HG03159 (cell line): ENCODE measurements at regions not wholly inside any gene's neighbourhood (a gene's known extent, or its start where the extent isn't known, plus 50 kb on each side); places are given as distances from the start of the nearest gene placed in this dataset.
"Not testable (repeated sequence)": the region's sequence is repeated elsewhere in the genome, so short reads cannot be mapped to it uniquely, and the experiment has no call there.

Experiments used
- ATAC-seq: cut with Tn5 transposase; IDR thresholded peaks from one replicate; pipeline ENCODE4 v1.9.1; 2021; ENCODE audit warnings: mild to moderate bottlenecking, moderate library complexity; ENCODE audit not compliant: unreplicated experiment

DNA sequence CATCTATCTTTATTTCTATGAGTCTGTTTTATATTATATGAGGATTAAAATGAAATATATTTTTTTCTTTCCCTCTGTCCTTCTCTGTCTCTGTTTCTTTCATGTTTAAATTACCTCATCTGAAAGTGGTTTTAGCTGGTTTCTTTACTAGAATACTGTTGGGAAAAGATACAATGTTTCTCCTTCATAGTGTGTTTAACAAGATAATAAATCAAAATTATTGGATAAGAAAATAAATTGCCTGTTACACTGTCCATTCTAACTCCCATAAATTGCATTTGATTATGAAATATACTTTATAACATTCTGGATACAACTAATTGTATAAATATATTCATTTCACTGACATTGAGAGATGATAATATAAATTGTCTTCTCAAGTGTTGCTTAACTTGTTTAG, 1168.0 kb downstream of the PLA2G4A start:
- ATAC-seq: no peak

DNA sequence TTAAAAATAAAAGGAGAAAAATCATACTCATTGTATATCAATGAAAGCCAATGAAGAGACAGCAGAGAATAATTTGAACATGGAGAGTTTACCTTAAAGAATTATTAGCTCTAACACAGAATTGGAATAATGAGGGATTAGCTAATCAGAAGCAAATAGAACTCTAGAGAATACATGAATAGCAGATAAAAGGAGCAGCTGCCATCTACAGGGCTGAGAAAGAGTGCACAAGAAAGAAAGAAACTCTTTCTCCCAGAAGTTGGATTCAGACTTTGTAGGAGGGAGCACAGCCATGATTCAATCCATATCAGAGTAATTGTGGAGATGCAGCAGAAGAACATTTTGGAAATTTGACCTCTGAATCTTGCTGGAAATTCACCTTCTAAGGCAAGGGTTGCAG, 1171.2 kb downstream of the PLA2G4A start:
- ATAC-seq: no peak

DNA sequence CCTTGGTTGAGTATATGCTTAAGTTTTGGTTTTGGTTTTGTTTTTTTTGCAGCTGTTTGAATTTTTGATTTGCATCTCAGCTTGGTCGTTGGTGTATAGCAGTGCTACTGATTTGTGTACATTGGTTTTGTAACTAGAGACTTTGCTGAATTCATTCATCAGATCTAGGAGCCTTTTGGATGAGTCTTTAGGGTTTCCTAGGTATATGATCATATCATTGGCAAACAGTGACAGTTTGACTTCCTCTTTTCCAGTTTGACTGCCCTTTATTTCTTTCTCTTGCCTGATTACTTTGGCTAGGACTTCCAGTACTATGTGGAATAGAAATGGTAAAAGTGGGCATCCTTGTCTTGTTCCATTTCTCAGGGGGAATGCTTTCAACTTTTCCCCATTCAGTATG, 1174.9 kb downstream of the PLA2G4A start:
- not testable (repeated sequence) for ATAC-seq

DNA sequence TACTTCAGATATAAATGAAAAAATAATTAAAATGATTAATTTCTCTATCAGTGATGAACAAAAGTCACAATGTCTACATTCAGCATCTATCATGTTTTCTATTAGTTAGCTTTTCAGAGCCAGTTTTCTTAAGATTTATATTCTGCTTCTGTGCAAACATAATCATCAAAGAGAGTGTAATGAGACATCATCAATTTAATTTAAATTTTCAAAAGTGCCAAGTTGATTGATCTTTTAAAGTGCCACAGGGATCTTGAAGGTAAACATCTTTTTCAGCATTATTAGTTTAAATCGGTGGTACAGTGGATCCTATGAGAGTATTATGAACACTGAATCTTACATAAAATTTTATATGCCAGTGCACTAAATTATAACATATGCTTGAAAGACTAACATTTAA, 1176.1 kb downstream of the PLA2G4A start:
- ATAC-seq: no peak

DNA sequence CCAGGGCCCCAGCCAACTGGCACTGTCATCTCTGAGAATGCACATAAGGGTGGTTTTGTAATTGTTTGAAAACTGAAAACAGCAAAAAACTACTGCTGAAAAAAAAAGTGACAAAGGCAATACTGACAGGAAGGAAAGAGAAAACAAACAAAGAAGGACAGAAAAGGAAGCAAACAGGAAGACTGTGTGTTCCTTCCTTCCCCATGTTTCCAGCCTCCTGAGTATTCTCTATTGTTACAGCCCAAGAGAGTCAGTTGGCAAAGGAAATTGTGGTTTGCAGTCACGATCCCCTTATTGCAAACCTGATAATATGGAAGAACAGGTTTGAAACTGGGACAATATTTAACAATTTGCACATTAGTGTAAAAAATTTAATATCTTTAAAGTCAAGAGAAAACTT, 1177.6 kb downstream of the PLA2G4A start:
- no peak for ATAC-seq

DNA sequence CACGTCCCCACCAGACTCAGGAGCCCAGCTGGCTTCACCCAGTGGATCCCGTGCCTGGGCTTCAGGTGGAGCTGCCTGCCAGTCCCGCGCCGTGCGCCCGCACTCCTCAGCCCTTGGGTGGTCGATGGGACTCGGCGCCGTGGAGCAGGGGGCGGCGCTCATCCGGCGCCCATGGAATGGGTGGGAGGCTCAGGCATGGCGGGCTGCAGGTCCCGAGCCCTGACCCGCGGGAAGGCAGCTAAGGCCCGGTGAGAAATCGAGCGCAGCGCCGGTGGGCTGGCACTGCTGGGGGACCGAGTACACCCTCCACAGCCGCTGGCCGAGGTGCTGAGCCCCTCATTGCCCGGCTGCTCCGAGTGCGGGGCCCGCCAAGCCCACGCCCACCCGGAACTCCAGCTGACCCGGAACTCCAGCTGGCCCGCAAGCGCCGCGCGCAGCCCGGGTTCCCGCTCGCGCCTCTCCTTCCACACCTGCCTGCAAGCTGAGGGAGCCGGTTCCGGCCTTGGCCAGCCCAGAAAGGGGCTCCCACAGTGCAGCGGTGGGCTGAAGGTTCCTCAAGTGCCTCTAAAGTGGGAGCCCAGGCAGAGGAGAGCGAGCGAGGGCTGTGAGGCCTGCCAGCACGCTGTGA, 1184.6 kb downstream of the PLA2G4A start:
- not testable (repeated sequence) for ATAC-seq

DNA sequence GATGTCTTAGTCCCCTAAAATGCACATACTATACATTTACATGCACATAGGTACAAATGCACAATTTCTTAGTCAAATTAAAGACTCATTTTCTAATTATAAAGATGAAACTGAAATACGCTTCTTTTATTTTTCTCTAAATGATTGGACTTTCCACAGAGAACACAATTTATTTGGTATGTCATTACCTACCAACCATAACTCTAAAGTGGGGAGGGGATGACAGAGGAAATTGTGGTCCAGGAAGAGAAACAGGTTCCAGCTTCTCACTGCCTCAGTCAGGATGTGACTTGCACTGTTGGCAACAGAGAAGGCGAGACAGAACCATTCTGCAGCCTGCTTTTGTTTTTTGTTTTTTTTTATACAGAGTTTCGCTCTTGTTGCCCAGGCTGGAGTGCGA, 1189.2 kb downstream of the PLA2G4A start:
- no peak for ATAC-seq

DNA sequence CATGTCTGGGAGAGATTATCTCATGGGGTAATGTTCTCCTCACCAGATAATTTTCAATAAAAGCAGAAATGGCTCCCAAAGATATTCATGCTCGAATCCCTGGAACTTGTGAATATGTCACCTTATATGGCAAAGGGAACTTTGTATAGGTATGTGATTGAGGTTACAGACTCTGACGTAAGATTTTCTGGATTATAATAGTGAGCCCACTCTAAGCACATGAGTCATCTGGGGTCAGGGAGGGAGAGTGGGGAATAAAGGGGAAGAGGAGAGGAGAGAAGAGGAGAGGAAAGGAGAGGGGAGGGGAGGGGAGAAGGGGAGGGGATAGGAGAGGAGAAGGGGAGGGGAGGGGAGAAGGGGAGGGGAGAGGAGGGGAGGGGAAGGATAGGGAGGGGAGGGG, 1193.9 kb downstream of the PLA2G4A start:
- no peak for ATAC-seq

DNA sequence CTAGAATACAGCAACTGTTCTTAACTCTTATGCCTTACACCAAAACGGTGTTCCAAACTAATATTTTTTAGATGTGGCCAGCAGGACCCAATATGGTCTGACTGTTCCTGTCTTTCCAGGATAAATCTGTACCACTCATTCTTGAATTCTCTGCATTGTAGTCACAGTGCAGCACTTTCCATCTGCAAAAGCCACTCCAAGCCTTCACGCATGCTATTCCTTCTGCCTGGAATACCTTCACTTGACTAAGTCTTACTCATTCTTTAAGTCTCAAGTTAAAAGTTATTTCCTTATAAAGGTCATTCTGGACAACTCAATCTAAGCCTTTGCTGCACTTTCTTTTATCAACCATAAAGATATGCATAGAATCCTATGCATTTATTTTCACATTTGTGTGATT, 1194.5 kb downstream of the PLA2G4A start:
- no peak for ATAC-seq

DNA sequence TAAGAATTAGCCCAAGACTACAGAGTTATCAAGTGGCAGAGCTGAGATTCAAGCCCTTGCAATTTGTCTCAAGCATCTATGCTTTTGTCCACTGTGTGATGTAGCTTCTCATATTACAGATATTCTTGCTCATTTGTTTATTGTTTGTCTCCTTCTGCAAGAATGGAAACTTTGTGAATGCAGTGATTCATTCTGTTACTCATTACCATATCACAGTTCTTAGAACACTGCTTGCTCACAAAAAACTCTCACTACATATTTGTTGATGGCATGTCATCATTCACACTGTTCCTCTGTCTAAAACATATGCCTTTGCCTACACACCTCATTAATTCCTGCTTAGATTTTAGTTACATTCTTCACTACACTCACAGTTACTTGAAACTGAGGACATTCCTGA, 1198.9 kb downstream of the PLA2G4A start:
- peak; percentile 86 for ATAC-seq

DNA sequence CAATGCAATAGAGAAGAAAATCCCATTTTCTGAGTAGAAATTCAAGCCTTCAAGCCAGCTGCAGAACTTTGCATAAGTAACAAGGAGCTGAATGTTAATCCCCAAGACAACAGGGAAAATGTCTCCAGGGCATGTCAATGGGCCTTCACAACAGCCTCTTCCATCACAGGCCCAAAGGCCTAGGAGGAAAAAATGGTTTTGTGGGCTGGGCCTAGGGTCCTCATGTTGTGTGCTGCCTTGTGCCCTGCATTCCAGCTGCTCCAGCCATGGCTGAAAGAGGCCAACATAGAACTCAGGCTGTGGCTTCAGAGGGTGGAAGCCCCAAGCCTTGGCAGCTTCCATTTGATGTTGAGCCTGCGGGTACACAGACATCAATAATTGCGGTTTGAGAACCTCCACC, 1208.8 kb downstream of the PLA2G4A start:
- not testable (repeated sequence) for ATAC-seq

DNA sequence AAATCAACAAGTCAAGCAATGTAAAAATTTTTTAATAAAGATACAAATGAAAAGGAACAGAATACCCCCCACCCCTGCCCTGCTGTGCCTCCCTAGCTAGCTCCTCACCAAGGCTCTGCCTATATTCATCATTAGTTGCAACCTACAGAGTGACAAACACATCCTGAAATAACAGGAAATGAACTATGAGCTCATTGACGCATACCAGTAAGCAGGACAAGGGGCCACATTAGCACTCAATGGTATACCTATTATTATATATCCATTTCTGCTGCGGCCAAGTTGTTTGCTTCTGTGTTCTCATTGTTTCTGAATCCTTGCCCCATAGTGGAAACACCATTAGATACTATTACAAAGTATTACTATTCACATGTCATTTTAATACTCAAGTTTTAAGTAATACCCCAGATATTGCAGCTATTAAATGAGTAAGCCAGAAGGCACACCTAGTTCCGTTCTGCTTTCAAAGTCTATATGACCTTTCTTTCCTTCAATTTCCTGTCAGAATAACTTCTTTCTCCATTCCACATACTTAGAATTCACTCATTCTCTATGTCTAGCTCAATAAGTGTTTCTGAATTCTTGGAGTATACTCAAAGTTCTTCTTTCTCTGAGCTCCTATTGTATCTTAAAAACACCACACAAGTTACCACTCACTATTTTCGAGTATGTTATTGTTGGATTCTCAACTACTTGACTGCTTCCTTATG, 1214.9 kb downstream of the PLA2G4A start:
- no peak for ATAC-seq

DNA sequence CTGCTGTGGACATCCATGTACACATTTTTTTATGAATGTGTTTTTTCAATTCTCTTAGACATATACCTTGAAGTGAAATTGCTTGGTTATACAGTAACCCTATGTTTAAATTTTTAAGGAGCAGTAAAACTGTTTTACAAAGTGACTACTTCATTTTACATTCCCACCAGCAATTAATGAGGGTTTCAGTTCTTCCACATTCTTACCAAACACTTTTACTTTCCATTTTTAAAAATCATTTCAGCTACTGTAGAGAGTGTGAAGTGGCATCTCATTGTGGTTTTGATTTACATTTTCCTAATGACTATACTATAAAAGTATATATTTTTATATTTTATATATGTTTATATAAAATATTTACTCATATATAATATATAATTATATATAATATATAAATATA, 1221.5 kb downstream of the PLA2G4A start:
- no peak for ATAC-seq

DNA sequence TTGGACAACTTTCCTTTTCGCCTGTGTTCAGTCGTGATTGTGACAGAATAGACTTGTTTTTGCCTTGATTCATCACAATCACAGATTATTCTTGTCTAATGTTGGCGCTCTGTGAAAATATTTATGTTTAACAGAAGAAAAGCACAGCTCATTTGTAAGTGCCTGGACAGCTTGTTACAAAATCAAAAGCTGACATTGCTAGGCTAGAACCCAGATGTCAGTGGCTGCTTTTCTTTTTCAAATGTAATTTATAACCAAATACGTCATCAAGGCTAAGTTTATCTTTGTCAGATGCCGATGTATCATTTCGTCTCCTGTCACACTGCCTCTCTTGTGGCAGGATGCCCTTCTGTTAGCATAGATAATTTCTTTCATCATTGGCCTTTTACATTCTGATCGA, 1227.3 kb downstream of the PLA2G4A start:
- no peak for ATAC-seq

DNA sequence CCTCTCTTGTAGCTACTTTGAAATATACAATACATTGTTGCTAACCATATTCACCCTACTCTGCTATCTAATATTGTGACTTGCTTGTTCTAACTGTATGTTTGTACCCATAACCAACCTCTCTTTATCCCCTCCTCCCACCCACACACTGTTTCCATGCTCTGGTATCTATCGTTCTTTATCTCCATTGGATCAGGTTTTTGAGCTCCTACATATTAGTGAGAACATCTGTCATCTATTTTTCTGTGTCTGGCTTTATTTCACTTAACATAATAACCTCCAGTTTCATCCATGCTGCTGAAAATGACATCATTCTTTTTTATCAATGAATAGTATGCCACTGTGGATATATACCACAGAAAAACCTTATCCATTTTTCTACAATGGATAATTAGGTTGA, 1230.1 kb downstream of the PLA2G4A start:
- no peak for ATAC-seq

DNA sequence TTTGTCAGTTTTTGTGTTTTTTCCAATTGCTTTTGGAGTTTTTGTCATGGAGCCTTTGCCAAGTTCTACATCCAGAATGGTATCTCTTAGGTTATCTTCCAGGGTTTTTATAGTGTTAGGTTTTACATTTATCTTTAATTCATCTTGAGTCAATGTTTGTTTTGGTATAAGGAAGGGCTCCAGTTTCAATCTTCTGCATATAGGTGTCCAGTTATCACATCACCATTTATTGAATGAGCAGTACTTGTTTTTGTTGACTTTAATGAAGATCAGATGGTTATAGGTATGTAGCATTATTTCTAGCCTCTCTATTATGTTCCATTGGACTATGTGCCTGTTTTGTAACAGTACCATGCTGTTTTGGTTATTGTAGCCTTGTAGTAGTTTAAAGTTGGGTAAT, 1233.1 kb downstream of the PLA2G4A start:
- no peak for ATAC-seq

DNA sequence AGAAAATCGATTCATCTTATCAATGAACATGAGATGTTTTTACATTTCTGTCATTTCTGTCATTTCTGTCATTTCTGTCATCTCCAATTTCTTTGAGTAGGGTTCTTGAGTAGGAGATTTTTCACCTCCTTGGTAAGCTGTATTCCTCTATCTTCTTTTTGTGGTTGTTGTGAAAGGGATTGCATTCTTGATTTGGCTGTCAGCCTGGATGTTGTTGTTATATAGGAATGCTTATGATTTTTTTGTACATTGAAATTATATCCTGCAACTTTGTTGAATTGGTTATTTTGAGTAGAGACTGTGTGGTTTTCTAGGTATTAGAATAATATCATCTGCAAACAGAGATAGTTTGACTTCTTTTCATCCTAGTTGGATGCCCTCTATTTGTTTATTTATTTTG, 1233.7 kb downstream of the PLA2G4A start:
- no peak for ATAC-seq

DNA sequence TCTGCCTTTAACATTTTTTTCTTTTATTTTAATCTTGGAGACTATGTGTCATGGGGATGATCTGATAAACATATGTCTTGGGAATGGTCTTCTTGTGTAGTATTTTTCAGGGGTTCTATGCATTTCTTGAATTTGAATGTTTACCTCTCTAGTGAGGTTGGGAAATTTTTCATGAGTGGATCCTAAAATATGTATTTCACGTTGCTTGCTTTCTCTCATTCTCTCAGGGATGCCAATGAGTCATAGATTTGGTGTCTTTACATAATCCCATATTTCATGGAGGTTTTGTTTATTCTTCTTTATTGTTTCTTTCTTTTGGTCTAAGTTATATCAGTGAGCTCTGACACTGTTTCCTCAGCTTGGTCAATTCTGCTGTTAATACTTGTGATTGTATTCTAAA, 1237.2 kb downstream of the PLA2G4A start:
- no peak for ATAC-seq

DNA sequence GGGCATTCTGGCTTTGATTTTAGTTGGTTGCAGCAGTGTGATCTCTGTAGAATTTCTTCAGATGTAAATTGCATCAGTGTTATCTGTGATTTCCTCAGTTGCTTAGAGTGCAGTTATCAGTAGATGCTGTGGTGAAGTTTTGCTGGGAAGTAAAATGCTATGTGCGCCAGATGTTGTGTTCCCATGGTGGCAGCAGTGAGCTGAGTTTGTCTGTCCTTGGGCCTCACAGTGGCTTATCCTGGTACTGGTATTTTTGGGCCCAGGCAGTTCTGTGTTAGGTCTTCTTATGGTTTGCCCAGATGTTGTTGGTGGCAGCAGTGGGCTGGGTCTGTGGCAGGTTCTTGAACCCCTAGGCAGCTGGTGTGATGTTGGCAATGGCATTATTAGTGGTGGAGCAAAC, 1242.1 kb downstream of the PLA2G4A start:
- ATAC-seq: no peak

DNA sequence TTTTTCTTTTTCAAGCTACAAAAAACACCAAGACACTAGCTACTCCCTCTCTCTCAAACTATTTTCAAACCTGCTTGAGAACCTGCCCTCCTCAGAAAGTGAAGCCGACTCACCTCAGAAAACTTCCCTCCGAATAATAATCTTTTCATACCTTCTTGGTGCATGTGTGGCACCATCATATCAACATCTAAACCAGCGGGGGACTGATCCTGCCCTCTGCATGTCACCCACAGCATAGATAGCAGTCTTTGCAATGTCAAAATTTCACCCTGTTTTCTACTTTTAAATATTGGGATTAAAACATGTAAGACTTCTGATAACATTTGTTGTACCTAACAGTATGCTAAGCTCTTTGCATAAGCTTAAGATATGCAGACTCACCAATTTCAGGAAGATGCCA, 1260.3 kb downstream of the PLA2G4A start:
- ATAC-seq: no peak

DNA sequence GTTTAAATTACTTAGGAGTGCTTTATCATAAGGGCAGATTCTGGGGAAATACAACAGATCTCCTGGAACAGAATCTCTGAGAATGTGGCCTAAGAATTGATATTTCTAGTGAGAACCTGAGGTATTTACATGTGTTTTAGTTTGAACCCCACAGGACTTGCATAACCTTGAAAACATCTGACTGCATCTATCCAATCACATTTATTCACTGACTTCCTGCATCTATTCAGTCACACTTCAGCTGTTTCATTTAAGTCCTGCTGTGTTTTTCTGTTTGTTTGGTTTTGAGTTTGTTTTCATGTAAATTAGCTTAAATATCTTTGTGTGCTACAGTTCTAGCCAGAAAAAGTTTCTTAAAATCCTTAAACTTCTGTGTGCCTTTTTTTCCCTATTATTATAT, 1260.7 kb downstream of the PLA2G4A start:
- no peak for ATAC-seq

DNA sequence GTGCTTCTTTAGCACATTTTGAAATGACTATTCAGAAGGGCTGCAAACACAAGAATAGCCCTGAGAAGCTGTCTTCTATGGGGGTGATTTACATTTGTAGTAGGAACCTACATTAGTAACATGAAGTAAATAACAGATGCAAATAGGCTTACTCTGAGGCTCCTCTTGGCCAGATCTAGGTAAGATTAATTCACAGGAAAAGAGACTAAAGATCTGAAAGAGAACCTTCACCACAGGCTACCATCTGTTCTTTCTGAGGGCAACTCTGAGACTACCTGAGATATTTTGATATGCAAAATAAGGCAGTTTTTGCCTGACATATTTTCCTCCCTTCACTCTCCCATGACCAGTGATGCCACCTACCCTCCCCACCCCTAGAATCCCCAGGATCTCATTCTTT, 1267.8 kb downstream of the PLA2G4A start:
- ATAC-seq: no peak

DNA sequence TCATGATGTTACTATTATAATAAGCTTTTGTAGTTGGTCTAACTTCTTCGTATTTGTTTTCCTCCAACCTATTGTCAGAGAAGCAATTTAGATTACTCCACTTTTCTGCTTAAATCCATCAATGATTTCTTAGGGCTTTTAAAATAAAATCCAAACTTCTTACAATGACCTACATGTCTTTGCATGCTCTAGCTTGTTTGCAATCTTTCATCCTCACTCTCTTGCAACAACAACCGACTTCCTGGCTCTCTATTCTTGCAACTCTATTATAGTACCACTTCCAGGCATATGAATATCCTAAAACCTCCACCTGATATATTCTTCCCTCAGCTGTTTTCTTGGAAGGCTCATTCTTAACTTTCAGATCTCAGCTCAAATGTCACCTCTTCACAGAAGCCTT, 1288.7 kb downstream of the PLA2G4A start:
- no peak for ATAC-seq
